ENCODE measurements at regions not wholly inside any gene's neighbourhood (a gene's known extent, or its start where the extent isn't known, plus 50 kb on each side); places are given as distances from the start of the nearest gene placed in this dataset.

DNA sequence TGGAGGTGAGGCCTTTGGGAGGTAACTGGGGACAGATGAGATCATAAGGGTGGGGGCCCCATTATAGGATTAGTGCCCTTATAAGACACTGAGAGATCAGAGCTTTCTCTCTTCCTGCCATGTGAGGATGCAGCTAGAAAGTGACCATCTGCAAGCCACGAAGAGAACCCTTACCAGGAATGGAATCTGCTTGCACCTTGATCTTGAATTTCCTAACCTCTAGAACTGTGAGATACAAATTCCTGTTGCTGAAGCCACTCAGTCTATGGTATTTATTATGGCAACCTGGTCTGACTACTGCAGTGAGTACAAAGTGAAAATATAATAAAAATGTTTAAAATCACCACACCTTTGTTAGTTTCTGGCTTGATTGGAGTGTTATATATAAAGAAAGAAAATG, 388.0 kb downstream of the LMO7 start:
- Histone ChIP-seq H3K27me3 (no peaks in the 10 kb centered on the region), H3K36me3 (no peaks in the 10 kb centered on the region), H3K27ac (no peak overlapping the region), H3K4me1 (peaks cover 0 to 17% (median 0%) of the 10 kb centered on the region in 4 donors), H3K9me3 (no peaks in the 10 kb centered on the region), H3K4me3 (no peak overlapping the region)
- no peak for DNase-seq (ENCODE audit: low spot score in 2 of 2)
- WGBS, 2 donors: 81 to 100% methylated on average over 1 of the region's 1 CpG
- TF ChIP-seq POLR2A (IDR thresholded peaks at IDR 0.05): no peak
- TF ChIP-seq, protein P1, sequence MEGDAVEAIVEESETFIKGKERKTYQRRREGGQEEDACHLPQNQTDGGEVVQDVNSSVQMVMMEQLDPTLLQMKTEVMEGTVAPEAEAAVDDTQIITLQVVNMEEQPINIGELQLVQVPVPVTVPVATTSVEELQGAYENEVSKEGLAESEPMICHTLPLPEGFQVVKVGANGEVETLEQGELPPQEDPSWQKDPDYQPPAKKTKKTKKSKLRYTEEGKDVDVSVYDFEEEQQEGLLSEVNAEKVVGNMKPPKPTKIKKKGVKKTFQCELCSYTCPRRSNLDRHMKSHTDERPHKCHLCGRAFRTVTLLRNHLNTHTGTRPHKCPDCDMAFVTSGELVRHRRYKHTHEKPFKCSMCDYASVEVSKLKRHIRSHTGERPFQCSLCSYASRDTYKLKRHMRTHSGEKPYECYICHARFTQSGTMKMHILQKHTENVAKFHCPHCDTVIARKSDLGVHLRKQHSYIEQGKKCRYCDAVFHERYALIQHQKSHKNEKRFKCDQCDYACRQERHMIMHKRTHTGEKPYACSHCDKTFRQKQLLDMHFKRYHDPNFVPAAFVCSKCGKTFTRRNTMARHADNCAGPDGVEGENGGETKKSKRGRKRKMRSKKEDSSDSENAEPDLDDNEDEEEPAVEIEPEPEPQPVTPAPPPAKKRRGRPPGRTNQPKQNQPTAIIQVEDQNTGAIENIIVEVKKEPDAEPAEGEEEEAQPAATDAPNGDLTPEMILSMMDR (IDR thresholded peaks at IDR 0.05): no peak
- TF ChIP-seq EP300 (IDR thresholded peaks at IDR 0.05): no peak

- no peaks in the 10 kb centered on the region for H3K27me3 ChIP-seq
- peaks cover 0 to 19% (median 0%) of the 10 kb centered on the region in 4 donors for H3K4me1 ChIP-seq
- 86 to 91% methylated on average over 2 of the region's 2 CpGs for WGBS, 2 donors
- no peak overlapping the region for H3K27ac ChIP-seq
- H3K9me3 ChIP-seq: no peaks in the 10 kb centered on the region
- no peak overlapping the region for H3K4me3 ChIP-seq
- no peak for DNase-seq (ENCODE audit: low spot score in 2 of 2)
- TF ChIP-seq POLR2A (IDR thresholded peaks at IDR 0.05): no peak
- TF ChIP-seq, protein P1 (IDR thresholded peaks at IDR 0.05): no peak
- TF ChIP-seq EP300 (IDR thresholded peaks at IDR 0.05): no peak
- no peaks in the 10 kb centered on the region for H3K36me3 ChIP-seq
Measured at GRCh38 chr13:76023652-76024051, 387.5 kb downstream of the LMO7 start.

GRCh38 chr13:76020421-76020955, 384.4 kb downstream of the LMO7 start:
- no peak for DNase-seq (ENCODE audit: low spot score in 2 of 2)
- Histone ChIP-seq H3K27me3 (no peaks in the 10 kb centered on the region), H3K27ac (peak overlapping the region in 2 of 4 donors; percentile 83 to 88), H3K4me3 (peak overlapping the region in 1 of 4 donors; percentile 4), H3K36me3 (no peaks in the 10 kb centered on the region), H3K9me3 (no peaks in the 10 kb centered on the region), H3K4me1 (peaks cover 0 to 20% (median 0%) of the 10 kb centered on the region in 4 donors)
- TF ChIP-seq EP300 (IDR thresholded peaks at IDR 0.05) (no peak), POLR2A (IDR thresholded peaks at IDR 0.05) (no peak)
- TF ChIP-seq, protein P1 (IDR thresholded peaks at IDR 0.05): no peak
- 29 to 40% methylated on average over 4 of the region's 4 CpGs for WGBS, 2 donors

DNA sequence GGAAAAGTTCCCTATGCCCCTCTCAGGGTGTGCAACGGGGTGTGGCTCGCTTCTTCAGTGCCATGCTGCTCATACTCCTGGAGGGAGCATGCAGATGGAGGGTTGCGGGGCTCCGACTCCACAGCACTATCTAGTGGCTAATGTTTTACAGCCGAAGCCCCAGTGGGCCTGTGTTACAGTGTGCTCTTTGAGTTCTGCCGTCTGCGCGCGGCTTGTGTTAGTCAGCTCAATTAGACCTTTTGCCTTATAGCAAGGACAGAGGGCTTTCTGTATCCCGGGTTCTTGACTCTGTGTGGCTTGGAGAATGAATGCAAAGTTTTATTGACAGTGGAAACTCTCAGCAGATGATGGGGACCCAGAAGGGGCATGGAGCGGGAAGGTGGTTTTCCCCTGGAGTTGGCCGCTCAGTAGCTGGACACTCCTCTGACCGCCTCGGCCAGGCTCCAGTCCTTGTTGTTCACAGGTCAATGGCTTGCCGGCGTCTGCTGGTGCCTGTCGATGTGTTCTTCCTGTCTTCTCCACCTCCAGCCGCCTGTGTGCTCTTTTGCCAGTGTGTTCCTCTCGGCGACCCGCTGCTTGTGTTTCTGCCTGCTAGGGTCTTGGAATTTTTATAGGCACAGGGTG, 383.4 kb downstream of the LMO7 start:
- 48 to 55% methylated on average over 20 to 21 of the region's 21 CpGs for whole genome bisulfite sequencing, 2 donors
- peaks cover 0 to 29% (median 0%) of the 10 kb centered on the region in 4 donors for H3K4me1 ChIP-seq
- no peaks in the 10 kb centered on the region for H3K9me3 ChIP-seq
- TF ChIP-seq EP300 (IDR thresholded peaks at IDR 0.05): peak in 1 of 2 donors; percentile 58
- TF ChIP-seq POLR2A (IDR thresholded peaks at IDR 0.05): no peak
- TF ChIP-seq, protein P1 (IDR thresholded peaks at IDR 0.05): peak; percentile 15 to 66 (median 49)
- DNase-seq (ENCODE audit: low spot score in 2 of 2): no peak
- peak overlapping the region in 3 of 4 donors; percentile 74 to 88 (median 83) for H3K27ac ChIP-seq
- H3K27me3 ChIP-seq: no peaks in the 10 kb centered on the region
- H3K4me3 ChIP-seq: peak overlapping the region in 2 of 4 donors; percentile 4
- no peaks in the 10 kb centered on the region for H3K36me3 ChIP-seq

DNA sequence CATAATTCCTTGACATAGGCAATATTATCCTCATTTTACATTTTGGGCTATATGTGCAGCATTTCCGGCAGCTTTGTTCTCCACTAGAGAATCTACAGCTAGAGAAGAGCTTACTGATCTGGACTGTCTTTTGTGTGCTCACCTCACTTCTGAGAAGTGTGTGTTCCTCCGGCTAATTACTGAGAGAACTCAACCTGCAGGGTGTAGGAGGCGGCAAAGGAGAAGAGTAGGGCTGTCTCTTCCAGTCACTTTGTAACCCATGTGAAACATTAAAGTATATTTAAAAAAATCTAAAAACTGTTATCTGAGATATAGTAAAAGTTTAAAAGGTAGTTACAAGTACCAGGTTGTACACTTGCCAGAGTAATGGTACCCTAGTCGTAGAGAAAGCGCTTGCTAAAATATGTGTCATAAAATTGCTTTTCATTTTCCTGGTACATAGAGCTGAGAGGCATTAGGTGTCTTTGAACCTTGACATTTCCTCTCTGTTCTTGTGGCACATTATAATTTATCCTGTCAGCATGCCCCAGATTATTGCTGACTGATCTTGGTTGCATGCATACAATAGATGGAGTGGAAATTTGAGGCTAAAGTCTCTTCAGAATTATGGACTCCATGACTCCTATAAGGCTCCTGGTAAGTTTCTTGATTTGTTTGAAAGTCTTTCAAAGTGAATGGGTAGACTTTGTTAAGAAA, 381.9 kb downstream of the LMO7 start:
- H3K9me3 ChIP-seq: no peaks in the 10 kb centered on the region
- H3K36me3 ChIP-seq: no peaks in the 10 kb centered on the region
- H3K27me3 ChIP-seq: no peaks in the 10 kb centered on the region
- WGBS, 2 donors: 95 to 99% methylated on average over 5 of the region's 5 CpGs
- H3K27ac ChIP-seq: peak overlapping the region in 1 of 4 donors; percentile 88
- no peak overlapping the region for H3K4me3 ChIP-seq
- TF ChIP-seq, protein P1 (IDR thresholded peaks at IDR 0.05): no peak
- no peak for TF ChIP-seq POLR2A (IDR thresholded peaks at IDR 0.05)
- DNase-seq (ENCODE audit: low spot score in 2 of 2): no peak
- peaks cover 0 to 40% (median 2%) of the 10 kb centered on the region in 4 donors for H3K4me1 ChIP-seq

Data from tibial nerve (tissue), 4 donors.